HepG2 (cell line): ENCODE measurements at regions not wholly inside any gene's neighbourhood (a gene's known extent, or its start where the extent isn't known, plus 50 kb on each side); places are given as distances from the start of the nearest gene placed in this dataset.

ENCODE experiments used
- BCL6 ChIP-seq: IDR thresholded peaks from 2 replicates; pipeline ENCODE4 v1.6.1; 2016; ENCODE audit warnings: missing genetic modification reagents, missing compliant biosample characterization
- CTCF ChIP-seq: sonication (generic); formaldehyde crosslinking; IDR thresholded peaks from 2 replicates; pipeline ENCODE4 v1.5.0; 2020; ENCODE audit warnings: mild to moderate bottlenecking, missing genetic modification reagents, moderate library complexity
- E2F1 ChIP-seq: sonication (generic); formaldehyde crosslinking; IDR thresholded peaks from 2 replicates; pipeline ENCODE4 v1.5.0; 2020; ENCODE audit warnings: missing genetic modification reagents
- GABPA ChIP-seq, 2 experiments: IDR thresholded peaks; 2 replicates each; pipeline ENCODE4 v1.6.1; 2011 to 2016; ENCODE audit warnings: low read depth in 2 of 2, low read length in 1 of 2, missing biosample characterization in 1 of 2, missing genetic modification characterization in 1 of 2
- MED1 ChIP-seq: sonication (generic); formaldehyde crosslinking; IDR thresholded peaks from 2 replicates; pipeline ENCODE4 v1.4.0; 2020; ENCODE audit warnings: missing genetic modification reagents
- NFE2L2 ChIP-seq: fragments of 150-350 bp; IDR thresholded peaks from 2 replicates; pipeline ENCODE4 v1.6.1; 2014; ENCODE audit warnings: low read length
- POLR2A ChIP-seq, 2 experiments: IDR thresholded peaks; 2 replicates each; pipeline ENCODE4 v1.6.1; 2011; ENCODE audit warnings: low read depth in 2 of 2, low read length in 2 of 2, mild to moderate bottlenecking in 1 of 2, moderate library complexity in 1 of 2; ENCODE audit not compliant: insufficient read depth in 1 of 2
- POLR2AphosphoS5 ChIP-seq: IDR thresholded peaks from 2 replicates; pipeline ENCODE4 v1.6.1; 2012; ENCODE audit warnings: low read depth, low read length
- TFAP4 ChIP-seq: sonication (generic); IDR thresholded peaks from 2 replicates; pipeline ENCODE4 v1.6.1; 2016; ENCODE audit warnings: low read depth, borderline replicate concordance
- ZNF10 ChIP-seq: sonication (generic); formaldehyde crosslinking; IDR thresholded peaks from 2 replicates; pipeline ENCODE4 v1.4.0; 2020; ENCODE audit warnings: mild to moderate bottlenecking, low read depth, missing genetic modification reagents, borderline replicate concordance
- ZNF274 ChIP-seq: sonication (generic); formaldehyde crosslinking; IDR thresholded peaks from 2 replicates; pipeline ENCODE4 v1.5.1; 2020; ENCODE audit warnings: mild to moderate bottlenecking, missing genetic modification reagents
- ZNF770 ChIP-seq: sonication (generic); formaldehyde crosslinking; IDR thresholded peaks from 2 replicates; pipeline ENCODE4 v1.5.0; 2020; ENCODE audit warnings: mild to moderate bottlenecking, missing genetic modification reagents
- ZSCAN29 ChIP-seq: sonication (generic); formaldehyde crosslinking; conservative IDR thresholded peaks from 2 replicates; pipeline ENCODE4 v1.4.0; 2020; ENCODE audit warnings: mild to moderate bottlenecking, missing genetic modification reagents

- no peak for TF ChIP-seq POLR2AphosphoS5
- TF ChIP-seq CTCF (CRISPR knock-in tag), result no peak
- no peak for TF ChIP-seq E2F1
- no peak for TF ChIP-seq ZNF770
- no peak for TF ChIP-seq TFAP4
- no peak for TF ChIP-seq ZNF274 (CRISPR knock-in tag)
- TF ChIP-seq ZNF10, result no peak
- no peak for TF ChIP-seq POLR2A (IDR thresholded peaks at IDR 0.05; ENCODE audit: insufficient read depth in 1 of 2, low read depth in 2 of 2, low read length in 2 of 2)
- no peak for TF ChIP-seq MED1 (CRISPR knock-in tag)
- no peak for TF ChIP-seq BCL6
- TF ChIP-seq ZSCAN29, result no peak
- no peak for TF ChIP-seq NFE2L2
- TF ChIP-seq GABPA (IDR thresholded peaks at IDR 0.05; ENCODE audit: low read depth, low read length), result no peak
- TF ChIP-seq GABPA (CRISPR knock-in tag; IDR thresholded peaks at IDR 0.05; ENCODE audit: low read depth), result no peak
These were observed 837.6 kb downstream of the MAFB start for GRCh38 chr20:39851459-39851858.
